Body of pancreas (tissue), 4 donors: ENCODE measurements at regions not wholly inside any gene's neighbourhood (a gene's known extent, or its start where the extent isn't known, plus 50 kb on each side); places are given as distances from the start of the nearest gene placed in this dataset.
"Not testable (repeated sequence)": the region's sequence is repeated elsewhere in the genome, so short reads cannot be mapped to it uniquely, and the experiment has no call there.

Source experiments
- ATAC-seq: fragments of 150-250 bp; one replicate; pipeline ENCODE4 v1.9.1; 2016
- DNase-seq, 4 donors: peaks; one replicate each; pipeline ENCODE4 v3.0.0-alpha.2; 2019
- H3K27ac ChIP-seq, 4 donors: fragments of 200-600 bp; sonication (generic); 1 replicate in 3 of 4; 2 replicates in 1 of 4; pipeline versions ENCODE4 v1.5.1 to v1.6.1; 2016 to 2019; ENCODE audit warnings: mild to moderate bottlenecking in 1 of 4, mixed read lengths in 1 of 4, moderate library complexity in 1 of 4
- H3K27me3 ChIP-seq, 2 donors: fragments of 200-600 bp; sonication (generic); one replicate each; pipeline ENCODE4 v1.6.0; 2016; ENCODE audit warnings: mild to moderate bottlenecking in 1 of 2
- H3K36me3 ChIP-seq, 2 donors: fragments of 200-600 bp; sonication (generic); replicated peaks in 1 of 2; 2 replicates each; pipeline ENCODE4 v1.5.1; 2016; ENCODE audit warnings: low read depth in 2 of 2; ENCODE audit not compliant: insufficient read depth in 1 of 2
- H3K4me1 ChIP-seq: fragments of 200-600 bp; sonication (generic); one replicate; pipeline ENCODE4 v1.6.0; 2016
- H3K4me3 ChIP-seq, 2 donors: fragments of 200-600 bp; sonication (generic); 1 replicate in 1 of 2; 2 replicates in 1 of 2; pipeline ENCODE4 v1.5.1; 2016 to 2019
- H3K9me3 ChIP-seq, 3 donors: fragments of 200-600 bp; sonication (generic); 1 replicate in 2 of 3; 2 replicates in 1 of 3; pipeline ENCODE4 v1.5.1; 2016
- POLR2A ChIP-seq, 3 donors: fragments of 450-650 bp; IDR thresholded peaks; one replicate each; pipeline ENCODE4 v1.6.1; 2016; ENCODE audit warnings: antibody characterized with exemption in 3 of 3, mild to moderate bottlenecking in 2 of 3
- WGBS, 2 donors: methylation state at CpG; one replicate each; pipeline ENCODE4 v1.1.5; 2017; 5-methylcytosine and 5-hydroxymethylcytosine counted together
- intact Hi-C: fragments of 100-400 bp; cut with DNase I; formaldehyde crosslinking; loops from one replicate; pipeline ENCODE4 v1.15.1; 2023
- TF ChIP-seq, protein P1 (sequence below), 7 experiments: fragments of 450-650 bp in 4 of 7; fragments of 200-600 bp in 3 of 7; sonication (generic) in 3 of 7; IDR thresholded peaks; one replicate each; pipeline ENCODE4 v1.5.1; 2016 to 2019; ENCODE audit warnings: antibody characterized with exemption in 7 of 7

DNA sequence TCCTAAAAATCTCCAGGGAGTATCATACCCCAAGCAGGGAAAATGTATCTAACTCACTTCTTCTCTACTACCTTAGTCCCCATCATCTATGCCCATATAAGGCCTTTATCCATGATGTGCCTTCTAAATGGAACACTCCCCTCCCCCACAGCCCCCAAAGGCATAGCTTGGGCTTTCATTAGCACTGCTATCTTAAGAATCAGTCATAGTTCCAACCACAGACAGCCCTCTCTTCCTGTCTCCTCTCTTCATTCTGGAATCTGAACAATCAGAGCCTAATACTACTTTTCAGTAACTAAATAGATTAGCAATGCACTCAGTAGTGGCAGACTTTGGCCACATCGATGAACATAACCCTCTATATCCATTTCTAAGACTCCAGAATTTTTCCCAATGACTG, 313.2 kb upstream of the DKK2 start:
- intact Hi-C loops: no loop called here
- H3K9me3 ChIP-seq: no peaks in the 10 kb centered on the region
- no peak overlapping the region for H3K4me3 ChIP-seq
- no peaks in the 10 kb centered on the region for H3K27me3 ChIP-seq
- 56 to 92% methylated on average over 1 of the region's 1 CpG for WGBS, 2 donors
- TF ChIP-seq POLR2A (IDR thresholded peaks at IDR 0.05): no peak
- TF ChIP-seq, protein P1, sequence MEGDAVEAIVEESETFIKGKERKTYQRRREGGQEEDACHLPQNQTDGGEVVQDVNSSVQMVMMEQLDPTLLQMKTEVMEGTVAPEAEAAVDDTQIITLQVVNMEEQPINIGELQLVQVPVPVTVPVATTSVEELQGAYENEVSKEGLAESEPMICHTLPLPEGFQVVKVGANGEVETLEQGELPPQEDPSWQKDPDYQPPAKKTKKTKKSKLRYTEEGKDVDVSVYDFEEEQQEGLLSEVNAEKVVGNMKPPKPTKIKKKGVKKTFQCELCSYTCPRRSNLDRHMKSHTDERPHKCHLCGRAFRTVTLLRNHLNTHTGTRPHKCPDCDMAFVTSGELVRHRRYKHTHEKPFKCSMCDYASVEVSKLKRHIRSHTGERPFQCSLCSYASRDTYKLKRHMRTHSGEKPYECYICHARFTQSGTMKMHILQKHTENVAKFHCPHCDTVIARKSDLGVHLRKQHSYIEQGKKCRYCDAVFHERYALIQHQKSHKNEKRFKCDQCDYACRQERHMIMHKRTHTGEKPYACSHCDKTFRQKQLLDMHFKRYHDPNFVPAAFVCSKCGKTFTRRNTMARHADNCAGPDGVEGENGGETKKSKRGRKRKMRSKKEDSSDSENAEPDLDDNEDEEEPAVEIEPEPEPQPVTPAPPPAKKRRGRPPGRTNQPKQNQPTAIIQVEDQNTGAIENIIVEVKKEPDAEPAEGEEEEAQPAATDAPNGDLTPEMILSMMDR (IDR thresholded peaks at IDR 0.05): no peak
- DNase-seq (no peak), ATAC-seq (no peak)
- no peaks in the 10 kb centered on the region for H3K4me1 ChIP-seq
- H3K27ac ChIP-seq: no peak overlapping the region
- H3K36me3 ChIP-seq: no peaks in the 10 kb centered on the region

DNA sequence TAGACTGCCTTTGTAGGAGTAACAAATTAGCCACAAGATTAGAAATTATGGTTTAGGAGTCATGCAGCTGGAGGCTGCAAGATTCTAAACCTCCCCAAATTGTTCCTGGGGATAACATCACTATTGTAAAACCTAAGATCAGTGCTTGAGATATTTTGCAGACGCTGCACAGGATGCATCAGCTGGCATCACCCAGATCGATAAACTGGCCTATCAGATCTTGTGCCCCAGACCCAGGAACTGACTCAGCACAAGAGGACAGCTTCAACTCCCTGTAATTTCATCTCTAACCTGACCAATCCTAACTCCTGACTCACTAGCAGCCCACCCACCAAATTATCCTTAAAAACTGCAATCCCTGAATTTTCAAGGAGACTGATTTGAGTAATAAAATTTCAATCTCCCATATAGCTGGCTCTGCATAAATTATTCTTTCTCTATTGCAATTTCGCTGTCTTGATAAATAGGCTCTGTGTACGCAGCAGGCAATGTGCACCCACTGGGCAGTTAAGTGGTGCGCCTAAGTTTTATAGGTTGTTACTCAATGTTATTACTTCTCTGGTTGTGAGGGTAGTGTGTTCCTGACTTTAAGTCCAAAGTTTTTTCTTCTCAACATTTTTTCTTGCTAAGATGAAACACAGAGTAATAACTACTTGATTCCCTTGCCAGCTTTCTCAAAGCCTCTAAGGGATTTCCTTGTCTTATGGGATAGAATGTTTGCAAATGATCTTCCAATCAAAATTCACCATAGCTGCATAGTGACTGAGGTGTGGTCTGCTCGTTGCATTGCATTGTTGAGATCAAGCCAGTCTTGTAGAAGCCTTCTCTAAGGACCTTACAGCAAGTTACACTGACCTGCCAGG, 312.3 kb upstream of the DKK2 start:
- no peaks in the 10 kb centered on the region for H3K27me3 ChIP-seq
- H3K9me3 ChIP-seq: no peaks in the 10 kb centered on the region
- no peaks in the 10 kb centered on the region for H3K4me1 ChIP-seq
- intact Hi-C loops: no loop called here
- DNase-seq (no peak), ATAC-seq (no peak)
- no peak for TF ChIP-seq POLR2A (IDR thresholded peaks at IDR 0.05)
- TF ChIP-seq, protein P1 (IDR thresholded peaks at IDR 0.05): no peak
- H3K27ac ChIP-seq: no peak overlapping the region
- no peaks in the 10 kb centered on the region for H3K36me3 ChIP-seq
- 79 to 81% methylated on average over 6 of the region's 6 CpGs for WGBS, 2 donors
- no peak overlapping the region for H3K4me3 ChIP-seq

DNA sequence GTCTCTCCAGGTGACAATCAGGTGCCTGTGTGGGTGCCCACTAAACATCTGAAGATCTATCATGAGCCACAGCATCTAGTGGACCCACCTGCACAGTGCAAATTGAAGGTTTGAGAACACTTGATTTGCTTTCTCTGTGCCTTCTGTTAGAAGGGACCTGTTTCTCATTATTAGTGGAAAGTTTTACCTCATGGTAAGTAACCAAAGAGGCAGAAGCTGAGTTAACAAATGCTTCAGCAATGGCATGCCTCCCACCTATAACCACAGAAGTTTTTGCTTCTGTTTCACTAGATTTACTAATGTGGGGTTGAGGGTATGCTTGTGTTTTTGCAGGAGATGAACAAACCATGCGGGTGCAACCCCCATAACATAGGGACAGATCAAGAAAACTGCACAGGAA, 297.4 kb upstream of the DKK2 start:
- no peak for TF ChIP-seq POLR2A (IDR thresholded peaks at IDR 0.05)
- TF ChIP-seq, protein P1 (IDR thresholded peaks at IDR 0.05): no peak
- Histone ChIP-seq H3K27ac (no peak overlapping the region), H3K27me3 (no peaks in the 10 kb centered on the region), H3K36me3 (no peaks in the 10 kb centered on the region), H3K9me3 (peaks cover 0 to 3% (median 0%) of the 10 kb centered on the region in 3 donors), H3K4me3 (no peak overlapping the region), H3K4me1 (no peaks in the 10 kb centered on the region)
- WGBS, 2 donors: 83 to 100% methylated on average over 1 of the region's 1 CpG
- intact Hi-C loops: no loop called here
- DNase-seq: no peak
- no peak for ATAC-seq

DNA sequence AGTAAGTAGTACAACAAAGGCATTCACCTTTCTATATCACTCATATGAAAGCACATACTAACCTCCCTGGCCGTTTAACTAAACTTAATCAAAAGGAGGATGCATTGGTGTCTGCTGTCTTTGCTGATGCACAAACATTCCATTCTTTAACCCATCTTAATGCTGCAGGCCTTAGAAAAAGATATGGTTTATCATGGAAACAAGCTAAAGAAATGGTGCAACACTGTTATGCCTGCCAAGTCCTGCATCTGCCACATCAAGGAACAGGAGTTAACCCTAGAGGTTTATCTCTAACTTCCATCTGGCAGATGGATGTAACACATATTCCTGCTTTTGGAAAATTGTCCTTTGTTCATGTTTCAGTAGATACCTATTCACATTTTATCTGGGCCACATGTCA, 296.5 kb upstream of the DKK2 start:
- ATAC-seq, H3K9me3 ChIP-seq, H3K4me3 ChIP-seq, DNase-seq, H3K27me3 ChIP-seq, H3K4me1 ChIP-seq, H3K27ac ChIP-seq, H3K36me3 ChIP-seq, intact Hi-C loops: not testable (repeated sequence)
- 52 to 54% methylated on average over 1 of the region's 1 CpG for WGBS, 2 donors

DNA sequence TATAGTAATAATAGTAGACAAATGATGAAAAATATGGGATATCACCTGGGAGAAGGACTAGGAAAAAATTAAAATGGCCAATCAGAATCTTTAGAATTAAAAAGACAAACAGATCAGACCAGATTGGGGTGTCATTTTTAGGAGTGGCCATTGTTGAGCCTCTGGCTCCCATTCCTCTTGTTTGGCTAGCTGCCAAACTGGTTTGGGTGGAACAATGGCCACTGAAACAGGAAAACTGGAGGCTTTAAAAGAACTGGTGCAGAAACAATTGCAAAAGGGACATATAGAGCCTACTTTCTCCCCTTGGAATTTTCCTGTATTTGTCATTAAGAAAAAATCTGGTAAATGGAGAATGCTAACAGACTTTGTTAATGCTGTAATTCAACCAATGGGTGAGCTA, 294.8 kb upstream of the DKK2 start:
- Histone ChIP-seq H3K9me3 (peaks cover 0 to 8% (median 0%) of the 10 kb centered on the region in 3 donors), H3K27ac (no peak overlapping the region), H3K36me3 (no peaks in the 10 kb centered on the region), H3K27me3 (no peaks in the 10 kb centered on the region), H3K4me3 (no peak overlapping the region), H3K4me1 (no peaks in the 10 kb centered on the region)
- intact Hi-C loops: no loop called here
- no peak for TF ChIP-seq POLR2A (IDR thresholded peaks at IDR 0.05)
- DNase-seq: no peak
- no peak for ATAC-seq

DNA sequence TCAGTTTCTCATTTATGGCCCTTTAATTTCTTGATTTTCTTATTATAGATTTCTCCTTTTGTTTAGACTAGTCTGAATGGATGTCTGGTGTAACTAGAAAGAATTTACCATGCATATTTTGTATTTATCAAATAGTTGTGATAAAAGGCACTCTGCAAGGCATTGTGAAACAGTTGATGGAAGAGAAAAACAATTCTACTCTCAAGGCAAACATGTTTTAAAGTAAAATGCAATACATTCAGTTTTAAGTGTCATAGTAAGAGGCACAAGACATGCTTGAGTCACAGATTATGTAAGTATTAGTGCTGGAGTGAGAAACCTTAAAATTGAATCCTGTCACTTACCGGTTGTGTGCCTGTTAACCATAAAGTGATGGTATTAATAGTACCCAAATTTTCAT, 283.3 kb upstream of the DKK2 start:
- no peak overlapping the region for H3K4me3 ChIP-seq
- no peaks in the 10 kb centered on the region for H3K27me3 ChIP-seq
- intact Hi-C loops: no loop called here
- no peak for ATAC-seq
- H3K9me3 ChIP-seq: no peaks in the 10 kb centered on the region
- WGBS, 2 donors: 76 to 92% methylated on average over 1 of the region's 1 CpG
- H3K27ac ChIP-seq: no peak overlapping the region
- no peaks in the 10 kb centered on the region for H3K4me1 ChIP-seq
- TF ChIP-seq, protein P1 (IDR thresholded peaks at IDR 0.05): no peak
- TF ChIP-seq POLR2A (IDR thresholded peaks at IDR 0.05): no peak
- no peaks in the 10 kb centered on the region for H3K36me3 ChIP-seq
- no peak for DNase-seq
